Cardiac septum (tissue), 1 donor: ENCODE measurements at regions not wholly inside any gene's neighbourhood (a gene's known extent, or its start where the extent isn't known, plus 50 kb on each side); places are given as distances from the start of the nearest gene placed in this dataset.

Experiments
- DNase-seq: peaks from one replicate; pipeline ENCODE4 v3.0.0-alpha.2; 2020; ENCODE audit warnings: low spot score
- intact Hi-C: fragments of 100-400 bp; cut with DNase I; formaldehyde crosslinking; loops from one replicate; pipeline ENCODE4 v1.14.0; 2022
- donor health status: DM: no; HTN: no; CAD: no.

DNA sequence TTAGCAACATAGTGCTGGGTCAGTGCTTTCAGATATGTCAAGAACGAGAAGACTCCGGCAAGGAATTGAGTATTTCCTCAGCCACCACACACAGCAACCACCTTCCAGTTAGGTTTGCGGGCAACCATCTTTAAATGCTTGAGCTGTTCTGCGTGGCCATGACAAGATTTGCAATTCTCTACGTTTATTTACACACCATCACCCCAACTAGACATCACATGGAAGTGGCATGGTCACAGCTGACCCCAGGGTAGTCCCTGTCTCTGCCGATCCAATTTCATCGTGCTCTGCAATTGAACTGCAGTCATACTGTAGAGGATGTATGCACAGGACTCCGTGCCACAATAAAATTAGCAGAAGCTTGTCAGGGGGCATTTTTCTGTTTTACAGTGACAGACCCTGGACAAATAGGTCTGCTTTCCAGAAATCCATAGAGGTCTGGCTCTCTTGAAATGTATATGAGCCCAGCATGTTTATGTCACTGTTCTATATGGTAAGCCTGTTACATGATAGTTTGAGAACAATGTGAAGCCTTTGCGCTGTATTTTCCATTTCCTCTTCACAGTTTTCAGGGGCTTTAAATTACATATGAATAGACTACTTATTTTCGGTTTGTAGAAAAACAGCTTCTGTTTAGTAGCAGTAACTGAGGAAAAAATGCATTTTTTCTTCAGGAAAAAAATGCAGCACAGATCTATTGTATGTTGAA lies 605.2 kb downstream of the NR4A2 start:
- intact Hi-C loops, result no loop called here
- no peak for DNase-seq

GRCh38 chr2:155722290-155722689 lies 610.2 kb downstream of the NR4A2 start:
- intact Hi-C loops, result no loop called here
- no peak for DNase-seq

- DNase-seq, result no peak
- intact Hi-C loops, result no loop called here
These were observed 616.8 kb downstream of the NR4A2 start for GRCh38 chr2:155715705-155716104.

GRCh38 chr2:155714983-155715382 lies 617.5 kb downstream of the NR4A2 start:
- no peak for DNase-seq
- intact Hi-C loops, result no loop called here

GRCh38 chr2:155708071-155708470 lies 624.5 kb downstream of the NR4A2 start:
- DNase-seq, result no peak
- intact Hi-C loops, result no loop called here

DNA sequence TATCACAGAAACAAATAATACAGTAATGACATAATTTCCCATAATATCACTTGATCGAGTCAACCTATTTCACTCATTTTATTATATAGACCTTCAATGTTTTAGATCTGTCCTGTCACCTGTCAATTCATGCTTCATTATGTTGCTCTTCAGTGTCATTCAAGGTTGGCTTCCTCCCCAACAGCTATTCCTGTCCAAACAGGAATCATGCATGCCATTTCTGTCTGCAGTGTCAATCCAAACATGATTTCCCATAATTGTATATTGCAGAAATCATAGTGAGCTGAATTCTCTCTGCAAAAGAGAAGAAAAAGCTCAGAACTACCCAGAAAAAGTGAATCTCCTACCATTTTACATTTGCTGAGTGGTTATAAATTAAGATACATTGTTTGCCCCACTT lies 628.6 kb downstream of the NR4A2 start:
- no peak for DNase-seq
- intact Hi-C loops, result no loop called here

DNA sequence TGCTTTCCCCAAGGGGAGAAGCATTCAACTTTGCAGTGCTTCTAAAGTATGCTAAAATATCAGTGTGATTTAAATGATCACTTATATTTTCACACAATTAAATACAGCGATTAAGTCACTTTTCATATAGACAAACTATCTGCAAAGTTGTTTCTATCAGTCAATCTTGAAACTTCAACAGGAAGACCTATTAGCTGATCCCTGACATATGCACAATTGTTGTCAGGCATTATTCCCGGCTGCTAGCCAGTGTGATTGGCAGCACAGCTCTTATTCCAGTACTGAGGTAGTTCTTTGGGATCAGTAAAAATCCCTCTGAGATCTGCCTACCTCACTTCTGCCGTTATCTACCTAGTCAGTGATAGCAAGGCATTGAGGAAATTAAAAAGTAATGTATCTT lies 629.5 kb downstream of the NR4A2 start:
- intact Hi-C loops, result no loop called here
- DNase-seq, result no peak

DNA sequence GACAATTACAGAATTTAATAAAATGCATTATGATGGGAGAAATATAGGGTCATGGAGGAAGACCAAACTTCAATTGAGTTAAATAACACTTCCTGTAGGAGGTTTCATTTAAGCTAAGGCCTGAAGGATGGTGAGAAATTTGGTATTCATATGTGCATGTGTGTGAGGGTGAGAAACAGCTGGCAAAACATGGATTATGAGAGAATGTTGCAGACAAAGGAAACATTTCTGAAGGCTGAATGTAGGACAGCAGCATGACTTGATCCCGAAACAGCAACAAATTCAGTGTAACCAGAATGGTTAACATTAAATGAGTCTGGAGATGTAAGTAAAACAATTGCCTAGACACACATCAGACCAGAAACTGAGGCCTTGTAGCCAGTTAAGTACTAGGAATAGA lies 630.8 kb downstream of the NR4A2 start:
- intact Hi-C loops, result no loop called here
- DNase-seq, result no peak

DNA sequence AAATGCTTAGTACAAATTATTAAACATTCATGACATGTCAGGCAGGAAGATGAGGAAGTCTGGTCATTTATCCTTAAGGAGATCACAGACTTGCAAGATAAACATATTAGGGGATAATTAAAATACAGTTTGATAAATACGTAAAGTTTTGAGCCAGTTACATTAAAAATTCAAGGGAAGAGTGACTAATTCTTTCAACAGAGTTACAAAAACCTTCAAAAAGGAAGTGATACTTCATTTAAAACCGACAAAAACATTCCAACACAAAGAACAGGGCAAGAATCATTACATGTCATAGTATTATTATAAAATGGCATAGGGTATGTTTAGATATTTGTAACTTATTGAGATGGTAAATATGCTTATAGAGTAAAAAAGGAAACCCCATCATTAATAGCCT lies 636.0 kb downstream of the NR4A2 start:
- DNase-seq, result no peak
- intact Hi-C loops, result no loop called here

DNA sequence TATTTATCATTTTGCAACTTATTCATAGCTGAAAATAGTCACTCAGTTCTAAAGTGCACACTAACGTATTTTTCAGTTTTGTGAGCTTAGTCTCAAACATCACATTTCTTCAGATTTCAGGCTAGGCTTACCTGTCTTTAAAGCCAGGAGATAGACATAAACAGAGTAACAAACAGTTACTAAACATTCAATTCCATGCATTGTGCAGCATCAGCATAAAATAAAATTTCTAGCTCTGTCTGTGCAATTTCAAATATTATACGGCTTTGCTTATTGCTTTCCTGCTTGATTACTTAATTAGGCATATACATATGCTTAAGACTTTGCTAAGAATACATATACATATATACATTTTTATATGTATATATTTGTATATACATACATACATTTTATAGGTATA lies 637.0 kb downstream of the NR4A2 start:
- intact Hi-C loops, result no loop called here
- DNase-seq, result no peak

- intact Hi-C loops, result no loop called here
- no peak for DNase-seq
These were observed 639.7 kb downstream of the NR4A2 start for GRCh38 chr2:155692856-155693255.

- intact Hi-C loops, result no loop called here
- no peak for DNase-seq
These were observed 640.4 kb downstream of the NR4A2 start for GRCh38 chr2:155692106-155692505.

GRCh38 chr2:155690785-155691184 lies 641.7 kb downstream of the NR4A2 start:
- DNase-seq, result no peak
- intact Hi-C loops, result no loop called here

GRCh38 chr2:155689791-155690190 lies 642.7 kb downstream of the NR4A2 start:
- DNase-seq, result no peak
- intact Hi-C loops, result no loop called here

DNA sequence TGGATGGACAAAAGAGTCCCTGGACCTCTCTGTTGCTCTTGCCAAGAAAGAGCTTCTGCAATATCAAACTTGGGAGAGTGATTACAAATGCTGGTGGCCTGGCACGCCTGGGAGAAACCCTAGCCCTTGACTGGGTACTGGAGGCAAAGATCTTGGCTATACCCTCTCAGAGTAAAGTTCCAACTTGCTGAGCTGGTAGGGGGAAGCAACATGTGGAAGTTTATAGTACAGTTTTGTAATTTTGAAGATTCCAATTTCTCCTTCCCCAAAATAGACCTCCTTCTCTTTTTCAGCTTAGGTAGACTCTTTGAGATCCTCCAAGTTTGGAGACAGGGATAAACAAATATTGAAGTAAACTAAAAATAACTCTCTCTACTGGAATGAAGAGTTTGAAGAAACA lies 645.3 kb downstream of the NR4A2 start:
- intact Hi-C loops, result no loop called here
- no peak for DNase-seq

- intact Hi-C loops, result no loop called here
- DNase-seq, result no peak
These were observed 652.9 kb downstream of the NR4A2 start for GRCh38 chr2:155679647-155680046.

- no peak for DNase-seq
- intact Hi-C loops, result no loop called here
These were observed 656.6 kb downstream of the NR4A2 start for GRCh38 chr2:155675920-155676319.

DNA sequence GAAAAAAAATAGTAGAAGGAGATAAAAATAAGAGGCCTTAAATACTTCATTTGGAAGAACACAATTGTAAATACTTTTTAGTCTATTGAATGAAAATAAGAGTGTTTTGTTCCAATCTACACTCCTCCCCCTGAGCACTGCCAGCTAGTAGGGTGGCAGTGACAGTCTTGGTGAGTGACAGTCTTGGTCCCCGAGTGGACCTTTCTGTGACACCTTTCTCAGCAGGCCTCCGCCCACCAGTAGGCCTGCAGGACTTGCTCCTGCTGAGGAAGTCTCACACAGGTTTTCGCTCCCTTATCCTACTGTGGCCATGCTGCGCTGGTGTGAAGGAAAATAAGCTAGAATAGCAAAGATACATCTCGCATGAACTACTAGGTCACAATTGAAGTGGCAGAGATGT lies 666.8 kb downstream of the NR4A2 start:
- DNase-seq, result no peak
- intact Hi-C loops, result no loop called here

- intact Hi-C loops, result no loop called here
- DNase-seq, result no peak
These were observed 669.3 kb downstream of the NR4A2 start for GRCh38 chr2:155663265-155663664.

DNA sequence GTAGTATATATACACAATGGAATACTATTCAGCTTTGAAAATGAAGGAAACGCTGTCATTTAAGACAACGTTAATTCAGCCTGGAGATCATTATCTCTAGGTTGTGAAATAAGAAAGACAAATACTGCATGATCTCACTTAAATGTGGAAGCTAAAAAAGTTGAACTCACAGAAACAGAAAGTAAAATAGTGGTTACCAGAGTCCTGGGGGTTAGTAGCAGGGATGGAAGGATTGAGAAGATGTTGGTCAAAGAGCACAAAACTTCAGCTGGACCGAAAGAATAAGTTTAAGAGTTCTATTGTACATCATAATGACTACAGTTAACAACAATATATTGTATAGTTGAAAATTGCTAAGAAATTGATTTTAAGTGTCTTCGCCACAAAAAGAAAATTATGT lies 670.3 kb downstream of the NR4A2 start:
- intact Hi-C loops, result no loop called here
- DNase-seq, result no peak

- DNase-seq, result no peak
- intact Hi-C loops, result no loop called here
These were observed 679.3 kb downstream of the NR4A2 start for GRCh38 chr2:155653176-155653575.

GRCh38 chr2:155651851-155652250 lies 680.7 kb downstream of the NR4A2 start:
- DNase-seq, result no peak
- intact Hi-C loops, result no loop called here
